HEK293 (cell line): ENCODE measurements at regions not wholly inside any gene's neighbourhood (a gene's known extent, or its start where the extent isn't known, plus 50 kb on each side); places are given as distances from the start of the nearest gene placed in this dataset.

Experiments
- CTCF ChIA-PET: fragments of 350-600 bp; formaldehyde crosslinking; extraction: SDS; loops from one replicate; lab custom pipeline; 2021; ENCODE audit warnings: antibody characterized with exemption; lab: Yijun Ruan, JAX
- POLR2A ChIA-PET: fragments of 300-600 bp; formaldehyde crosslinking; extraction: SDS; loops from one replicate; lab custom pipeline; 2020; ENCODE audit warnings: antibody characterized with exemption, inconsistent platforms; lab: Yijun Ruan, JAX
- H3K27ac ChIP-seq: fragments of 200-500 bp; sonication (Bioruptor generic); 2 replicates; pipeline ENCODE4 v1.5.1; 2014; ENCODE audit warnings: low read depth, low read length, control low read depth, inconsistent platforms; ENCODE audit errors: extremely low read depth
- H3K36me3 ChIP-seq, 2 experiments: fragments of 200-500 bp in 1 of 2; sonication (Bioruptor generic) in 1 of 2; 1 replicate in 1 of 2; 2 replicates in 1 of 2; pipeline ENCODE4 v1.5.1; 2014 to 2017; ENCODE audit warnings: inconsistent platforms in 2 of 2, low read length in 2 of 2; ENCODE audit not compliant: control insufficient read depth in 2 of 2, insufficient read depth in 1 of 2
- H3K4me1 ChIP-seq: fragments of 200-500 bp; sonication (Bioruptor generic); 2 replicates; pipeline ENCODE4 v1.5.1; 2014; ENCODE audit warnings: mild to moderate bottlenecking, low read length, inconsistent platforms; ENCODE audit not compliant: control insufficient read depth, insufficient read depth
- H3K4me3 ChIP-seq: 2 replicates; pipeline ENCODE4 v1.5.1; 2011; ENCODE audit warnings: low read depth, mild to moderate bottlenecking, control low read depth, low read length, moderate library complexity
- H3K9me3 ChIP-seq: fragments of 200-500 bp; sonication (Bioruptor generic); 2 replicates; pipeline ENCODE4 v1.5.1; 2014; ENCODE audit warnings: low read depth, low read length, inconsistent platforms; ENCODE audit not compliant: control insufficient read depth, insufficient read depth
- BCL11A ChIP-seq: fragments of 450-650 bp; formaldehyde crosslinking; IDR thresholded peaks from 2 replicates; pipeline ENCODE4 v1.5.1; 2016; ENCODE audit warnings: low read depth, missing biosample characterization, missing genetic modification characterization
- BCL11B ChIP-seq: fragments of 450-650 bp; formaldehyde crosslinking; IDR thresholded peaks from 2 replicates; pipeline ENCODE4 v1.5.1; 2016; ENCODE audit warnings: low read depth, missing biosample characterization, missing genetic modification characterization
- FEZF1 ChIP-seq: fragments of 450-650 bp; formaldehyde crosslinking; IDR thresholded peaks from 2 replicates; pipeline ENCODE4 v1.5.1; 2016; ENCODE audit warnings: missing biosample characterization, missing genetic modification characterization
- HOXA7 ChIP-seq: sonication (generic); formaldehyde crosslinking; IDR thresholded peaks from 2 replicates; pipeline ENCODE4 v1.8.1; 2022; ENCODE audit warnings: missing genetic modification reagents, borderline replicate concordance
- KLF7 ChIP-seq: fragments of 450-650 bp; formaldehyde crosslinking; IDR thresholded peaks from 2 replicates; pipeline ENCODE4 v1.5.1; 2016; ENCODE audit warnings: missing biosample characterization, missing genetic modification characterization, borderline replicate concordance
- RBAK ChIP-seq: fragments of 450-650 bp; formaldehyde crosslinking; IDR thresholded peaks from 2 replicates; pipeline ENCODE4 v1.5.1; 2016; ENCODE audit warnings: missing biosample characterization, missing genetic modification characterization
- ZBTB6 ChIP-seq: fragments of 450-650 bp; formaldehyde crosslinking; IDR thresholded peaks from 2 replicates; pipeline ENCODE4 v1.5.1; 2017; ENCODE audit warnings: missing biosample characterization, missing genetic modification characterization
- ZBTB8A ChIP-seq: fragments of 450-650 bp; formaldehyde crosslinking; IDR thresholded peaks from 2 replicates; pipeline ENCODE4 v1.5.1; 2016; ENCODE audit warnings: missing biosample characterization, missing genetic modification characterization
- ZFHX2 ChIP-seq: fragments of 450-650 bp; formaldehyde crosslinking; conservative IDR thresholded peaks from 2 replicates; pipeline ENCODE4 v1.5.1; 2016; ENCODE audit warnings: missing biosample characterization, missing genetic modification characterization
- ZNF112 ChIP-seq: fragments of 450-650 bp; formaldehyde crosslinking; IDR thresholded peaks from 2 replicates; pipeline ENCODE4 v1.5.0; 2017; ENCODE audit warnings: missing biosample characterization, missing genetic modification characterization
- ZNF174 ChIP-seq: fragments of 450-650 bp; formaldehyde crosslinking; IDR thresholded peaks from 2 replicates; pipeline ENCODE4 v1.5.0; 2017; ENCODE audit warnings: missing biosample characterization, mild to moderate bottlenecking, missing genetic modification characterization
- ZNF175 ChIP-seq: fragments of 450-650 bp; formaldehyde crosslinking; IDR thresholded peaks from 2 replicates; pipeline ENCODE4 v1.5.1; 2016; ENCODE audit warnings: missing biosample characterization, missing genetic modification characterization
- ZNF184 ChIP-seq: fragments of 450-650 bp; IDR thresholded peaks from 2 replicates; pipeline ENCODE4 v1.5.1; 2018; ENCODE audit warnings: missing biosample characterization, mild to moderate bottlenecking, missing genetic modification characterization
- ZNF211 ChIP-seq: fragments of 450-650 bp; formaldehyde crosslinking; IDR thresholded peaks from 2 replicates; pipeline ENCODE4 v1.5.1; 2016; ENCODE audit warnings: low read depth, missing biosample characterization, missing genetic modification characterization
- ZNF274 ChIP-seq, 2 experiments: fragments of 200-500 bp in 1 of 2; fragments of 450-650 bp in 1 of 2; sonication (Bioruptor generic) in 1 of 2; formaldehyde crosslinking in 1 of 2; IDR thresholded peaks; 2 replicates each; pipeline versions ENCODE4 v1.5.1 to v1.6.1; 2014 to 2016; ENCODE audit warnings: borderline replicate concordance in 1 of 2, inconsistent platforms in 1 of 2, low read length in 1 of 2, missing biosample characterization in 1 of 2, missing genetic modification characterization in 1 of 2
- ZNF354C ChIP-seq: fragments of 450-650 bp; formaldehyde crosslinking; IDR thresholded peaks from 2 replicates; pipeline ENCODE4 v1.5.1; 2016; ENCODE audit warnings: missing biosample characterization, missing genetic modification characterization, low read depth, borderline replicate concordance
- ZNF362 ChIP-seq: fragments of 450-650 bp; formaldehyde crosslinking; IDR thresholded peaks from 2 replicates; pipeline ENCODE4 v1.5.1; 2016; ENCODE audit warnings: missing biosample characterization, missing genetic modification characterization
- ZNF394 ChIP-seq: fragments of 450-650 bp; formaldehyde crosslinking; IDR thresholded peaks from 2 replicates; pipeline ENCODE4 v1.5.1; 2016; ENCODE audit warnings: missing biosample characterization, missing genetic modification characterization, mild to moderate bottlenecking, moderate library complexity, borderline replicate concordance
- ZNF521 ChIP-seq: fragments of 450-650 bp; formaldehyde crosslinking; IDR thresholded peaks from 2 replicates; pipeline ENCODE4 v1.5.1; 2017; ENCODE audit warnings: missing biosample characterization, mild to moderate bottlenecking, missing genetic modification characterization
- ZNF530 ChIP-seq: fragments of 450-650 bp; formaldehyde crosslinking; IDR thresholded peaks from 2 replicates; pipeline ENCODE4 v1.5.1; 2016; ENCODE audit warnings: low read depth, missing biosample characterization, missing genetic modification characterization
- ZNF549 ChIP-seq: fragments of 450-650 bp; IDR thresholded peaks from 2 replicates; pipeline ENCODE4 v1.5.1; 2018; ENCODE audit warnings: missing biosample characterization, missing genetic modification characterization, mild to moderate bottlenecking, inconsistent platforms, moderate library complexity
- ZNF585B ChIP-seq: fragments of 450-650 bp; formaldehyde crosslinking; IDR thresholded peaks from 2 replicates; pipeline ENCODE4 v1.5.1; 2016; ENCODE audit warnings: missing biosample characterization, missing genetic modification characterization
- ZNF610 ChIP-seq: fragments of 450-650 bp; formaldehyde crosslinking; IDR thresholded peaks from 2 replicates; pipeline ENCODE4 v1.5.1; 2016; ENCODE audit warnings: missing biosample characterization, missing genetic modification characterization, borderline replicate concordance
- ZNF621 ChIP-seq: fragments of 450-650 bp; formaldehyde crosslinking; IDR thresholded peaks from 2 replicates; pipeline ENCODE4 v1.5.1; 2017; ENCODE audit warnings: missing biosample characterization, missing genetic modification characterization
- ZNF670 ChIP-seq: fragments of 450-650 bp; formaldehyde crosslinking; IDR thresholded peaks from 2 replicates; pipeline ENCODE4 v1.5.1; 2016; ENCODE audit warnings: missing biosample characterization, missing genetic modification characterization, low read depth
- ZNF701 ChIP-seq: fragments of 450-650 bp; formaldehyde crosslinking; IDR thresholded peaks from 2 replicates; pipeline ENCODE4 v1.5.1; 2016; ENCODE audit warnings: missing biosample characterization, missing genetic modification characterization
- ZNF76 ChIP-seq: fragments of 450-650 bp; formaldehyde crosslinking; IDR thresholded peaks from 2 replicates; pipeline ENCODE4; 2016; ENCODE audit warnings: low read depth, missing biosample characterization, missing genetic modification characterization, borderline replicate concordance
- ZNF768 ChIP-seq: fragments of 450-650 bp; formaldehyde crosslinking; IDR thresholded peaks from 2 replicates; pipeline ENCODE4 v1.5.1; 2018; ENCODE audit warnings: missing biosample characterization, mild to moderate bottlenecking, missing genetic modification characterization
- ZSCAN16 ChIP-seq: fragments of 450-650 bp; formaldehyde crosslinking; IDR thresholded peaks from 2 replicates; pipeline ENCODE4 v1.5.1; 2016; ENCODE audit warnings: missing biosample characterization, missing genetic modification characterization
- TF ChIP-seq, protein P1 (sequence below): fragments of 450-650 bp; formaldehyde crosslinking; IDR thresholded peaks from 2 replicates; pipeline ENCODE4 v1.5.1; 2016; ENCODE audit warnings: missing biosample characterization, missing genetic modification characterization
- TF ChIP-seq, protein P2 (sequence below): fragments of 450-650 bp; formaldehyde crosslinking; IDR thresholded peaks from 2 replicates; pipeline ENCODE4 v1.5.1; 2016; ENCODE audit warnings: missing biosample characterization, missing genetic modification characterization
- TF ChIP-seq, protein P3 (sequence below): fragments of 450-650 bp; formaldehyde crosslinking; IDR thresholded peaks from 2 replicates; pipeline ENCODE4 v1.5.1; 2016; ENCODE audit warnings: missing biosample characterization, missing genetic modification characterization

DNA sequence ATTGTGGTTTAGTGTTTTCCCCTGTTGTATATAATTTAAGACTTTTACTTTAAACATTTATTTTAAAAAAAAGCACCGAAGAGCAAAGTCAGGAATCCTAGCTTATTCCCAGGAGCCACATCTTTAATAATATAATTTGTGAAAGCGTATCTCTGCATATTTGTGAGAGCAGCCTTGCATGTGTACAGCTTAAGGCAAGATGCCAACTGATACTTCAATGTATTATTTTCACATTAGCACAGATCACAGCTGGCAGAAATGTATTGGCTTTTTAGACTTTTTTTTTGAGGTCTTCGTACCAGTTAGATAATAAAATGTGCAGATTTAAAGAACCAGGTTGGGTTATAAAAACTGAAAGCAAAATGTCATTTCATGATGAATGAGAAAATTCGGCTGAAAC, 845.7 kb upstream of the POT1 start (continued):
- TF ChIP-seq ZNF76 = no peak
- TF ChIP-seq ZNF274 (IDR thresholded peaks at IDR 0.05; ENCODE audit: low read length) = no peak
- no peak for TF ChIP-seq ZNF274 (tag by site-specific recombination; IDR thresholded peaks at IDR 0.05; ENCODE audit: borderline replicate concordance)
- TF ChIP-seq ZNF768 (tag by site-specific recombination) = no peak
- TF ChIP-seq ZNF211 (tag by site-specific recombination) = no peak
- no peak for TF ChIP-seq BCL11A (tag by site-specific recombination)
- TF ChIP-seq ZNF394 = no peak
- no peak for TF ChIP-seq HOXA7 (CRISPR knock-in tag)
- TF ChIP-seq, protein P1, sequence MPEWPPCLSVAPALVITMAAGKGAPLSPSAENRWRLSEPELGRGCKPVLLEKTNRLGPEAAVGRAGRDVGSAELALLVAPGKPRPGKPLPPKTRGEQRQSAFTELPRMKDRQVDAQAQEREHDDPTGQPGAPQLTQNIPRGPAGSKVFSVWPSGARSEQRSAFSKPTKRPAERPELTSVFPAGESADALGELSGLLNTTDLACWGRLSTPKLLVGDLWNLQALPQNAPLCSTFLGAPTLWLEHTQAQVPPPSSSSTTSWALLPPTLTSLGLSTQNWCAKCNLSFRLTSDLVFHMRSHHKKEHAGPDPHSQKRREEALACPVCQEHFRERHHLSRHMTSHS = no peak
- TF ChIP-seq ZNF184 (tag by site-specific recombination) = no peak

DNA sequence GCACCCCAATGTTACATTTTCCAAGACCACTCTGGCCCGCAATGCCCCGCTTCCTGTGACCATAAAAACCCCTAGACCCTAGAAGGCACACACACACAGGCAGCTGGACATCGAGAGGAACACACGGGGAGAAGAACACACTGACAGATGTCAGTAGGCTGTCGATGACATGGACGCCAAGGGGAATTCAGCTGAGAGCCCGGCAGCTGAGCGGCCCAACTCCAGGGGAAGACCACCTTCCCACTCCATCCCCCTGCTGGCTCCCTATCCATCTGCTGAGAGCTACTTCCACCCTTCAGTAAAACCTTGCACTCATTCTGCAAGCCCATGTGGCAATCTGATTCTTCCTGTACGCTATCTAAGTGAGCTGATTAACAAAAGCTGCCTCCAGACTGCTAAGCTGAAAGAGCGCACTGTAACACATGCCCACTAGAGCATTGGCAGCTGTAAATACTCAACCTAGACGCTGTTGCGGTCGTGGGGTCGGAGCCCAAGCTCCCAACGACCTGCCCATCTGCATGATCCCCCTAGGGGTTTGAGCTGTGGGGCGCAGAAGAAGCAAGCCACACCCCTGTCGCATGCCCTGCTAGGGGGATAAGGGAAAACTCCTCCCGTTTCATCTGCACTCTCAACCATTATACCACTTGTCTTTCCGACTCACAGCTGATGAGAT, 843.6 kb upstream of the POT1 start:
- no peak overlapping the region for H3K4me3 ChIP-seq

GRCh38 chr7:125747966-125748365, 818.3 kb upstream of the POT1 start:
- no peaks in the 10 kb centered on the region for H3K4me1 ChIP-seq
- no peak overlapping the region for H3K27ac ChIP-seq
- H3K36me3 ChIP-seq = no peaks in the 10 kb centered on the region
- ChIA-PET POLR2A (no interaction called here), CTCF (no interaction called here)
- H3K9me3 ChIP-seq = no peaks in the 10 kb centered on the region
- H3K4me3 ChIP-seq = no peak overlapping the region
- TF ChIP-seq RBAK (tag by site-specific recombination) = no peak
- TF ChIP-seq ZFHX2 (tag by site-specific recombination) = no peak
- TF ChIP-seq ZSCAN16 = no peak
- TF ChIP-seq, protein P2, sequence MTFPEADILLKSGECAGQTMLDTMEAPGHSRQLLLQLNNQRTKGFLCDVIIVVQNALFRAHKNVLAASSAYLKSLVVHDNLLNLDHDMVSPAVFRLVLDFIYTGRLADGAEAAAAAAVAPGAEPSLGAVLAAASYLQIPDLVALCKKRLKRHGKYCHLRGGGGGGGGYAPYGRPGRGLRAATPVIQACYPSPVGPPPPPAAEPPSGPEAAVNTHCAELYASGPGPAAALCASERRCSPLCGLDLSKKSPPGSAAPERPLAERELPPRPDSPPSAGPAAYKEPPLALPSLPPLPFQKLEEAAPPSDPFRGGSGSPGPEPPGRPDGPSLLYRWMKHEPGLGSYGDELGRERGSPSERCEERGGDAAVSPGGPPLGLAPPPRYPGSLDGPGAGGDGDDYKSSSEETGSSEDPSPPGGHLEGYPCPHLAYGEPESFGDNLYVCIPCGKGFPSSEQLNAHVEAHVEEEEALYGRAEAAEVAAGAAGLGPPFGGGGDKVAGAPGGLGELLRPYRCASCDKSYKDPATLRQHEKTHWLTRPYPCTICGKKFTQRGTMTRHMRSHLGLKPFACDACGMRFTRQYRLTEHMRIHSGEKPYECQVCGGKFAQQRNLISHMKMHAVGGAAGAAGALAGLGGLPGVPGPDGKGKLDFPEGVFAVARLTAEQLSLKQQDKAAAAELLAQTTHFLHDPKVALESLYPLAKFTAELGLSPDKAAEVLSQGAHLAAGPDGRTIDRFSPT (tag by site-specific recombination) = no peak
- TF ChIP-seq ZNF549 (tag by site-specific recombination) = no peak
- TF ChIP-seq BCL11A (tag by site-specific recombination) = no peak
- no peak for TF ChIP-seq BCL11B (tag by site-specific recombination)
- TF ChIP-seq ZNF175 = no peak
- TF ChIP-seq ZNF701 (tag by site-specific recombination) = no peak
- TF ChIP-seq ZNF610 = no peak
- TF ChIP-seq, protein P3, sequence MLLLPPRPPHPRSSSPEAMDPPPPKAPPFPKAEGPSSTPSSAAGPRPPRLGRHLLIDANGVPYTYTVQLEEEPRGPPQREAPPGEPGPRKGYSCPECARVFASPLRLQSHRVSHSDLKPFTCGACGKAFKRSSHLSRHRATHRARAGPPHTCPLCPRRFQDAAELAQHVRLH (tag by site-specific recombination) = no peak
- TF ChIP-seq KLF7 (tag by site-specific recombination) = no peak

More for the DNA sequence above, 843.6 kb upstream of the POT1 start:
- CTCF ChIA-PET = no interaction called here
- POLR2A ChIA-PET = no interaction called here
- Histone ChIP-seq H3K36me3 (no peaks in the 10 kb centered on the region), H3K4me1 (no peaks in the 10 kb centered on the region), H3K27ac (no peak overlapping the region), H3K9me3 (no peaks in the 10 kb centered on the region)
- TF ChIP-seq ZNF362 (tag by site-specific recombination) (no peak), ZNF530 (tag by site-specific recombination) (no peak), ZNF76 (no peak), ZNF112 (tag by site-specific recombination) (no peak), ZNF521 (no peak), ZNF354C (tag by site-specific recombination) (no peak), ZBTB6 (tag by site-specific recombination) (no peak), ZNF670 (tag by site-specific recombination) (no peak), FEZF1 (tag by site-specific recombination) (no peak), BCL11A (tag by site-specific recombination) (no peak), ZNF174 (tag by site-specific recombination) (no peak), ZNF549 (tag by site-specific recombination) (no peak), ZBTB8A (tag by site-specific recombination) (no peak), ZNF621 (no peak), ZNF585B (tag by site-specific recombination) (no peak)
